ENCODE measurements at regions not wholly inside any gene's neighbourhood (a gene's known extent, or its start where the extent isn't known, plus 50 kb on each side); places are given as distances from the start of the nearest gene placed in this dataset.

DNA sequence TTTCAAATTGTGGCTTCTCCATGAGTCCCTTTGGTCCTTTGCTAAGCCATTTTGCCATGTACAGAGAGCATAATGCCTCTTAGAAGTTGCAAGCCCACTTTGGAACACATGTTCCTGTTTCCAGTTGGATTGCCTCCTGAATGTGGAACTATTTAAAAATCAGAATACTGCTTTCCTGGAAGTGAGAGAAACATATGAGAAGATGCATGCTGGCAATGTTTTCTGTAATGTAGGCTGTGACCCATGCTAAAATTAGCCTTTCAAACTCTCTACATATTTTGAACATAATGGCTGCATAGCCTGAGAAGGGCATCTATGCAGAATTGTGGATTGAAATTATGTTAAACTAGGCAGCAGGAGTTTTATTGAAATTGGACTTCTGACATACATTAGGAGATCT lies 175.5 kb upstream of the PAPPA start:
- no peaks in the 10 kb centered on the region for H3K27me3 ChIP-seq
- no peak overlapping the region for H3K4me3 ChIP-seq
- H3K36me3 ChIP-seq: no peaks in the 10 kb centered on the region
- ATAC-seq: no peak
- H3K4me1 ChIP-seq: no peaks in the 10 kb centered on the region
- TF ChIP-seq, protein P1, sequence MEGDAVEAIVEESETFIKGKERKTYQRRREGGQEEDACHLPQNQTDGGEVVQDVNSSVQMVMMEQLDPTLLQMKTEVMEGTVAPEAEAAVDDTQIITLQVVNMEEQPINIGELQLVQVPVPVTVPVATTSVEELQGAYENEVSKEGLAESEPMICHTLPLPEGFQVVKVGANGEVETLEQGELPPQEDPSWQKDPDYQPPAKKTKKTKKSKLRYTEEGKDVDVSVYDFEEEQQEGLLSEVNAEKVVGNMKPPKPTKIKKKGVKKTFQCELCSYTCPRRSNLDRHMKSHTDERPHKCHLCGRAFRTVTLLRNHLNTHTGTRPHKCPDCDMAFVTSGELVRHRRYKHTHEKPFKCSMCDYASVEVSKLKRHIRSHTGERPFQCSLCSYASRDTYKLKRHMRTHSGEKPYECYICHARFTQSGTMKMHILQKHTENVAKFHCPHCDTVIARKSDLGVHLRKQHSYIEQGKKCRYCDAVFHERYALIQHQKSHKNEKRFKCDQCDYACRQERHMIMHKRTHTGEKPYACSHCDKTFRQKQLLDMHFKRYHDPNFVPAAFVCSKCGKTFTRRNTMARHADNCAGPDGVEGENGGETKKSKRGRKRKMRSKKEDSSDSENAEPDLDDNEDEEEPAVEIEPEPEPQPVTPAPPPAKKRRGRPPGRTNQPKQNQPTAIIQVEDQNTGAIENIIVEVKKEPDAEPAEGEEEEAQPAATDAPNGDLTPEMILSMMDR (IDR thresholded peaks at IDR 0.05): no peak
- TF ChIP-seq POLR2A (IDR thresholded peaks at IDR 0.05) (no peak), POLR2AphosphoS5 (IDR thresholded peaks at IDR 0.05) (no peak), EP300 (IDR thresholded peaks at IDR 0.05) (no peak)
- H3K27ac ChIP-seq: no peak overlapping the region
- no peaks in the 10 kb centered on the region for H3K9me3 ChIP-seq

- Histone ChIP-seq H3K27ac (no peak overlapping the region), H3K9me3 (no peaks in the 10 kb centered on the region), H3K36me3 (no peaks in the 10 kb centered on the region), H3K4me1 (no peaks in the 10 kb centered on the region), H3K4me3 (no peak overlapping the region), H3K27me3 (no peaks in the 10 kb centered on the region)
- TF ChIP-seq POLR2A (IDR thresholded peaks at IDR 0.05) (no peak), POLR2AphosphoS5 (IDR thresholded peaks at IDR 0.05) (no peak), EP300 (IDR thresholded peaks at IDR 0.05) (no peak)
- TF ChIP-seq, protein P1 (IDR thresholded peaks at IDR 0.05): no peak
- WGBS, 2 donors (ENCODE audit: low coverage in 1 of 2): 29 to 33% methylated on average over 3 of the region's 3 CpGs
- no peak for ATAC-seq
Observed at GRCh38 chr9:115978659-115979096, 174.9 kb upstream of the PAPPA start.

GRCh38 chr9:115980054-115980453 lies 173.5 kb upstream of the PAPPA start:
- Histone ChIP-seq H3K9me3 (no peaks in the 10 kb centered on the region), H3K27ac (no peak overlapping the region), H3K27me3 (no peaks in the 10 kb centered on the region), H3K4me1 (no peaks in the 10 kb centered on the region), H3K36me3 (no peaks in the 10 kb centered on the region), H3K4me3 (no peak overlapping the region)
- no peak for ATAC-seq
- TF ChIP-seq POLR2AphosphoS5 (IDR thresholded peaks at IDR 0.05) (no peak), POLR2A (IDR thresholded peaks at IDR 0.05) (no peak), EP300 (IDR thresholded peaks at IDR 0.05) (no peak)
- TF ChIP-seq, protein P1 (IDR thresholded peaks at IDR 0.05): no peak
- WGBS, 2 donors (ENCODE audit: low coverage in 1 of 2): 85 to 96% methylated on average over 2 of the region's 2 CpGs

DNA sequence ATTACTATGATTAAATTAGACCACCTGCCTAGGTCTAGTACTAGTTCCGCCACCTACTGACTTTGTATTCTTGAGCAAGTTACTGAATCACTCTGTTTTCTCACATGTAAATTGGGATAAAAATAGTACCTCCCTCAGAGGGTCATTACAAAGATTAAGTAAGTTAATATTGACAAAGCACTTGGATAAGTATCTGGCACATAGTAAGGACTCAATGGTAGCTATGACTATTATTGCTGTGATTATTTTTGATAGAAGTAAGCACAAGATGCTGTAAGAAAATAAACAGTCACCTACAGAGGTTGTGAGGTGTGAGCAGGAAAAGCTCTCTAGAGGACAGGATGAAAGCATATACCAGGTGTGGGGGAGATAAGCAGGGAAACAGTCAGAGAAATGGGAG lies 173.1 kb upstream of the PAPPA start:
- Histone ChIP-seq H3K36me3 (no peaks in the 10 kb centered on the region), H3K9me3 (no peaks in the 10 kb centered on the region), H3K27me3 (no peaks in the 10 kb centered on the region), H3K27ac (no peak overlapping the region), H3K4me1 (no peaks in the 10 kb centered on the region), H3K4me3 (no peak overlapping the region)
- 75 to 89% methylated on average over 1 of the region's 1 CpG for WGBS, 2 donors (ENCODE audit: low coverage in 1 of 2)
- TF ChIP-seq, protein P1 (IDR thresholded peaks at IDR 0.05): no peak
- no peak for TF ChIP-seq EP300 (IDR thresholded peaks at IDR 0.05)
- TF ChIP-seq POLR2AphosphoS5 (IDR thresholded peaks at IDR 0.05): no peak
- no peak for ATAC-seq

GRCh38 chr9:115980976-115981375 lies 172.6 kb upstream of the PAPPA start:
- H3K27me3 ChIP-seq: no peaks in the 10 kb centered on the region
- 74 to 88% methylated on average over 4 of the region's 4 CpGs for WGBS, 2 donors (ENCODE audit: low coverage in 1 of 2)
- no peaks in the 10 kb centered on the region for H3K36me3 ChIP-seq
- no peaks in the 10 kb centered on the region for H3K9me3 ChIP-seq
- H3K4me1 ChIP-seq: no peaks in the 10 kb centered on the region
- no peak for ATAC-seq
- no peak overlapping the region for H3K4me3 ChIP-seq
- H3K27ac ChIP-seq: no peak overlapping the region
- no peak for TF ChIP-seq EP300 (IDR thresholded peaks at IDR 0.05)
- no peak for TF ChIP-seq POLR2A (IDR thresholded peaks at IDR 0.05)
- TF ChIP-seq, protein P1 (IDR thresholded peaks at IDR 0.05): no peak
- no peak for TF ChIP-seq POLR2AphosphoS5 (IDR thresholded peaks at IDR 0.05)
